PFSK-1 (cell line): ENCODE measurements at regions not wholly inside any gene's neighbourhood (a gene's known extent, or its start where the extent isn't known, plus 50 kb on each side); places are given as distances from the start of the nearest gene placed in this dataset.

ENCODE experiments used
- FOXP2 ChIP-seq: optimal IDR thresholded peaks from 2 replicates; pipeline ENCODE3; 2011; ENCODE audit warnings: borderline replicate concordance, control low read depth, inconsistent platforms; ENCODE audit not compliant: insufficient read depth; ENCODE audit errors: extremely low read length, extremely low read depth
- POLR2AphosphoS5 ChIP-seq: IDR thresholded peaks from 2 replicates; pipeline ENCODE4 v1.6.1; 2012; ENCODE audit warnings: low read depth, mild to moderate bottlenecking, control low read depth, low read length, moderate library complexity
- SIN3A ChIP-seq: IDR thresholded peaks from 2 replicates; pipeline ENCODE4 v1.6.1; 2012; ENCODE audit warnings: mild to moderate bottlenecking, low read length, moderate library complexity, borderline replicate concordance; ENCODE audit not compliant: insufficient read depth
- TAF1 ChIP-seq: IDR thresholded peaks from 2 replicates; pipeline ENCODE4 v1.6.1; 2012; ENCODE audit warnings: low read length, control low read depth, borderline replicate concordance; ENCODE audit not compliant: insufficient read depth
- TF ChIP-seq, protein P1 (sequence below), 2 experiments: IDR thresholded peaks; 2 replicates each; pipeline versions ENCODE4 v1.6.1 to v1.8.0; 2011 to 2012; ENCODE audit warnings: low read depth in 2 of 2, low read length in 2 of 2, control low read depth in 1 of 2, inconsistent platforms in 1 of 2, mild to moderate bottlenecking in 1 of 2, moderate library complexity in 1 of 2; ENCODE audit not compliant: insufficient read depth in 1 of 2

DNA sequence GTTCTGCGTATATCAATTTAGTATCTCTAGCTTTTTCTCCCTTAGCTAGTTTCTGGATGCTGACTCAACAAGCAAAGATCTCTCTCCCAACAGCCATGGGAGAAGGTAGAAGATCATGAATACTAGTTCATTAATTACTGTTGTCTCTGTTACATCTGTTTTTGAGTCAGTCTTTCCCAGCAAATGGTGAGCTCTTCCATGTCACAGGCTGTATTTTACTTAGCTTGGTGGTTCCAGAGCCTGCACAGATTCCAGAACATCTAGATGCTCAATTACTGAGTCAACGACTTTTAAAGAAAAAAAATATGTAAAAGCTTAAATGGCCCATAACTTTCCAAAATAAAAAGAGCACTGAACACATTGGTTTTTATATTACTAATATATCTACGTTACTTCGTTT is 307.2 kb downstream of the NSG2 start:
- TF ChIP-seq POLR2AphosphoS5 (no peak), SIN3A (no peak), TAF1 (no peak), FOXP2 (no peak)
- TF ChIP-seq, protein P1, sequence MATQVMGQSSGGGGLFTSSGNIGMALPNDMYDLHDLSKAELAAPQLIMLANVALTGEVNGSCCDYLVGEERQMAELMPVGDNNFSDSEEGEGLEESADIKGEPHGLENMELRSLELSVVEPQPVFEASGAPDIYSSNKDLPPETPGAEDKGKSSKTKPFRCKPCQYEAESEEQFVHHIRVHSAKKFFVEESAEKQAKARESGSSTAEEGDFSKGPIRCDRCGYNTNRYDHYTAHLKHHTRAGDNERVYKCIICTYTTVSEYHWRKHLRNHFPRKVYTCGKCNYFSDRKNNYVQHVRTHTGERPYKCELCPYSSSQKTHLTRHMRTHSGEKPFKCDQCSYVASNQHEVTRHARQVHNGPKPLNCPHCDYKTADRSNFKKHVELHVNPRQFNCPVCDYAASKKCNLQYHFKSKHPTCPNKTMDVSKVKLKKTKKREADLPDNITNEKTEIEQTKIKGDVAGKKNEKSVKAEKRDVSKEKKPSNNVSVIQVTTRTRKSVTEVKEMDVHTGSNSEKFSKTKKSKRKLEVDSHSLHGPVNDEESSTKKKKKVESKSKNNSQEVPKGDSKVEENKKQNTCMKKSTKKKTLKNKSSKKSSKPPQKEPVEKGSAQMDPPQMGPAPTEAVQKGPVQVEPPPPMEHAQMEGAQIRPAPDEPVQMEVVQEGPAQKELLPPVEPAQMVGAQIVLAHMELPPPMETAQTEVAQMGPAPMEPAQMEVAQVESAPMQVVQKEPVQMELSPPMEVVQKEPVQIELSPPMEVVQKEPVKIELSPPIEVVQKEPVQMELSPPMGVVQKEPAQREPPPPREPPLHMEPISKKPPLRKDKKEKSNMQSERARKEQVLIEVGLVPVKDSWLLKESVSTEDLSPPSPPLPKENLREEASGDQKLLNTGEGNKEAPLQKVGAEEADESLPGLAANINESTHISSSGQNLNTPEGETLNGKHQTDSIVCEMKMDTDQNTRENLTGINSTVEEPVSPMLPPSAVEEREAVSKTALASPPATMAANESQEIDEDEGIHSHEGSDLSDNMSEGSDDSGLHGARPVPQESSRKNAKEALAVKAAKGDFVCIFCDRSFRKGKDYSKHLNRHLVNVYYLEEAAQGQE (IDR thresholded peaks at IDR 0.05; ENCODE audit: insufficient read depth in 1 of 2, low read depth in 2 of 2, low read length in 2 of 2): no peak

GRCh38 chr5:174354571-174354970 is 309.1 kb downstream of the NSG2 start:
- no peak for TF ChIP-seq FOXP2
- TF ChIP-seq SIN3A: no peak
- TF ChIP-seq, protein P1 (IDR thresholded peaks at IDR 0.05; ENCODE audit: insufficient read depth in 1 of 2, low read depth in 2 of 2, low read length in 2 of 2): no peak
- TF ChIP-seq POLR2AphosphoS5: no peak
- no peak for TF ChIP-seq TAF1

DNA sequence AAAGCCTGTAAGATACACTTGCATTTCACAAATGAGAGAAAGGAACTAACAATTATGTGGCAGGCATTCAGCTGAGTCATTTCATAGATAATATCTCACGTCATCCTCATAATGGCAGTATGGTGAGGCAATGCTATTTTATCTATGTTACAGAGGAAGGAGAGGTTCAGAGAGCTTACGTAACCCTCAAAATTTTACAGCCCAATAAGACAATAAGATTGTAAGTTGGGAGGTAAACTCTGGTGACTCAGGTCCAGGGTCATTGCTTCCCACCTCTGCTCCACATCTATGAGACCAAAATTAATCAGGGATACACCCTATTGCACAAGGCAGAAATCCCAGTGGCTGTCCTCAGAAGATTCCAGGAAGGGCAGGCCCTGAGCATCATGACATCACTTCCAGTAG is 309.7 kb downstream of the NSG2 start:
- TF ChIP-seq POLR2AphosphoS5: no peak
- no peak for TF ChIP-seq SIN3A
- TF ChIP-seq, protein P1 (IDR thresholded peaks at IDR 0.05; ENCODE audit: insufficient read depth in 1 of 2, low read depth in 2 of 2, low read length in 2 of 2): no peak
- TF ChIP-seq FOXP2: no peak
- TF ChIP-seq TAF1: no peak

DNA sequence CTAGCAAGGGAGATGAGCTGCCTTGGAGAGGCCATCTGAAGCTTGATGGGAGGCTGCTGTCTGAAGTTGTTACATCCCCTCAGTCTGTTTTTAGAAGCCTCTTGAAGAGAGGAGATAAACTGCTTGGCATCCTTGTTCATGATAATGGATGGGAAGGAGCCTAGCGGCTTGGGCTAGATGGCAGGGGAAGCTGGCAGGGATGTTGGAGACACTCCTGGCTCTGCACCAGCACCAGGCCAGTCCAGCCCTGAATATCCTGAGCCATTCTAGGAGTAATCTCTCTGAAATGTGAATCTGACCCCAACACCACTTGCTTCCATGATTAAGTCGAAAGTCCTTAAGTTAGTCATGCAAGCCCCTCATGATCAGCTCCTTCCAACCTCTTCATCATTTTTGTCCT is 310.5 kb downstream of the NSG2 start:
- TF ChIP-seq, protein P1 (IDR thresholded peaks at IDR 0.05; ENCODE audit: insufficient read depth in 1 of 2, low read depth in 2 of 2, low read length in 2 of 2): no peak
- no peak for TF ChIP-seq FOXP2
- no peak for TF ChIP-seq TAF1
- TF ChIP-seq SIN3A: no peak
- no peak for TF ChIP-seq POLR2AphosphoS5

GRCh38 chr5:174356536-174356935 is 311.0 kb downstream of the NSG2 start:
- no peak for TF ChIP-seq SIN3A
- TF ChIP-seq POLR2AphosphoS5: no peak
- TF ChIP-seq FOXP2: no peak
- TF ChIP-seq, protein P1 (IDR thresholded peaks at IDR 0.05; ENCODE audit: insufficient read depth in 1 of 2, low read depth in 2 of 2, low read length in 2 of 2): no peak
- no peak for TF ChIP-seq TAF1
